Naive thymus-derived CD4-positive, alpha-beta T cell (primary cell): ENCODE measurements at regions not wholly inside any gene's neighbourhood (a gene's known extent, or its start where the extent isn't known, plus 50 kb on each side); places are given as distances from the start of the nearest gene placed in this dataset.

Experiments used
- ATAC-seq: fragments of 150-1000 bp; cut with Tn5 transposase; 2 replicates; pipeline ENCODE4 v1.10.0; 2021; ENCODE audit warnings: mild to moderate bottlenecking, moderate library complexity
- CTCF ChIA-PET: fragments of 350-600 bp; sonication (Branson Sonifier 250); formaldehyde crosslinking; loops from one replicate; lab custom pipeline; 2021; ENCODE audit warnings: antibody characterized with exemption; lab: Charles Lee
- POLR2A ChIA-PET: fragments of 350-600 bp; sonication (Branson Sonifier 250); formaldehyde crosslinking; loops from one replicate; lab custom pipeline; 2021; ENCODE audit warnings: antibody characterized with exemption, inconsistent platforms; lab: Charles Lee
- DNase-seq, 9 donors: peaks; one replicate each; pipeline versions ENCODE4 v3.0.0 to v3.0.0-alpha.2; 2020 to 2022; ENCODE audit warnings: mixed read lengths in 1 of 9
- H3K27ac ChIP-seq: one replicate; pipeline ENCODE4 v1.7.0; 2013; ENCODE audit warnings: mild to moderate bottlenecking, low read depth, low read length, moderate library complexity
- H3K27me3 ChIP-seq, 2 donors: one replicate each; pipeline ENCODE4 v1.7.0; 2013; ENCODE audit warnings: low read length in 2 of 2, mild to moderate bottlenecking in 2 of 2, moderate library complexity in 2 of 2; ENCODE audit not compliant: control insufficient read depth in 2 of 2, insufficient read depth in 2 of 2
- H3K36me3 ChIP-seq, 3 experiments: 1 replicate in 2 of 3; 2 replicates in 1 of 3; pipeline ENCODE4 v1.7.0; 2013; ENCODE audit warnings: low read length in 3 of 3, mild to moderate bottlenecking in 3 of 3, moderate library complexity in 1 of 3; ENCODE audit not compliant: insufficient read depth in 3 of 3, control insufficient read depth in 2 of 3
- H3K4me1 ChIP-seq, 2 donors: one replicate each; pipeline ENCODE4 v1.7.0; 2013; ENCODE audit warnings: low read length in 2 of 2, mild to moderate bottlenecking in 2 of 2, moderate library complexity in 1 of 2; ENCODE audit not compliant: control insufficient read depth in 2 of 2, insufficient read depth in 2 of 2
- H3K4me3 ChIP-seq: 2 replicates; pipeline ENCODE4 v1.7.0; 2013; ENCODE audit warnings: mild to moderate bottlenecking, low read length
- H3K9me3 ChIP-seq, 3 experiments: 1 replicate in 2 of 3; 2 replicates in 1 of 3; pipeline ENCODE4 v1.7.0; 2013; ENCODE audit warnings: low read length in 3 of 3; ENCODE audit not compliant: control insufficient read depth in 2 of 3
- H3K27ac Mint-ChIP-seq, 9 donors: one replicate each; pipeline ENCODE4 v1.8.0; 2020 to 2022; ENCODE audit warnings: mixed read lengths in 9 of 9, mild to moderate bottlenecking in 8 of 9, moderate library complexity in 5 of 9, inconsistent platforms in 2 of 9
- H3K27me3 Mint-ChIP-seq, 5 donors: one replicate each; pipeline ENCODE4 v1.8.0; 2021 to 2022; ENCODE audit warnings: mixed read lengths in 5 of 5, mild to moderate bottlenecking in 1 of 5
- H3K36me3 Mint-ChIP-seq, 5 donors: one replicate each; pipeline ENCODE4 v1.8.0; 2020 to 2022; ENCODE audit warnings: mixed read lengths in 5 of 5, mild to moderate bottlenecking in 3 of 5, inconsistent platforms in 1 of 5
- H3K4me1 Mint-ChIP-seq, 7 donors: one replicate each; pipeline ENCODE4 v1.8.0; 2020 to 2022; ENCODE audit warnings: mixed read lengths in 7 of 7, mild to moderate bottlenecking in 3 of 7, inconsistent platforms in 1 of 7
- H3K4me3 Mint-ChIP-seq, 10 donors: one replicate each; pipeline ENCODE4 v1.8.0; 2020 to 2022; ENCODE audit warnings: mild to moderate bottlenecking in 10 of 10, mixed read lengths in 10 of 10, moderate library complexity in 6 of 10, inconsistent platforms in 2 of 10
- H3K9me3 Mint-ChIP-seq, 11 donors: one replicate each; pipeline ENCODE4 v1.8.0; 2020 to 2022; ENCODE audit warnings: mixed read lengths in 11 of 11, mild to moderate bottlenecking in 4 of 11, inconsistent platforms in 1 of 11, moderate library complexity in 1 of 11
- intact Hi-C, 2 donors: fragments of 100-400 bp; cut with micrococcal nuclease; formaldehyde crosslinking; loops; one replicate each; pipeline ENCODE4 v1.15.1; 2023

- Mint-ChIP-seq H3K36me3 (peaks cover 0 to 4% (median 3%) of the 10 kb centered on the region in 5 donors), H3K4me3 (no peak overlapping the region), H3K9me3 (peaks cover 0 to 47% (median 5%) of the 10 kb centered on the region in 11 donors), H3K27ac (no peak overlapping the region), H3K4me1 (peaks cover 0 to 9% (median 0%) of the 10 kb centered on the region in 7 donors), H3K27me3 (peaks cover 0 to 28% (median 10%) of the 10 kb centered on the region in 5 donors)
- CTCF ChIA-PET = no interaction called here
- Histone ChIP-seq H3K27me3 (no peaks in the 10 kb centered on the region), H3K4me1 (no peaks in the 10 kb centered on the region), H3K27ac (no peak overlapping the region), H3K36me3 (no peaks in the 10 kb centered on the region), H3K4me3 (no peak overlapping the region), H3K9me3 (peaks cover 0 to 4% (median 0%) of the 10 kb centered on the region in 3 experiments)
- no peak for DNase-seq
- ATAC-seq = no peak
- POLR2A ChIA-PET = no interaction called here
- intact Hi-C loops = no loop called here
These were observed 97.2 kb downstream of the WTIP start for GRCh38 chr19:34578751-34579150.

- POLR2A ChIA-PET = no interaction called here
- peaks cover 0 to 51% (median 5%) of the 10 kb centered on the region in 11 donors for H3K9me3 Mint-ChIP-seq
- Histone ChIP-seq H3K4me1 (no peaks in the 10 kb centered on the region), H3K36me3 (no peaks in the 10 kb centered on the region), H3K9me3 (peaks cover 0 to 5% (median 0%) of the 10 kb centered on the region in 3 experiments), H3K27ac (no peak overlapping the region), H3K4me3 (no peak overlapping the region), H3K27me3 (no peaks in the 10 kb centered on the region)
- ATAC-seq (no peak), DNase-seq (no peak)
- H3K27ac Mint-ChIP-seq = no peak overlapping the region
- intact Hi-C loops = no loop called here
- H3K27me3 Mint-ChIP-seq = peaks cover 0 to 28% (median 10%) of the 10 kb centered on the region in 5 donors
- peak overlapping the region in 1 of 10 donors; percentile 8 for H3K4me3 Mint-ChIP-seq
- peaks cover 0 to 9% (median 0%) of the 10 kb centered on the region in 7 donors for H3K4me1 Mint-ChIP-seq
- peaks cover 0 to 4% (median 3%) of the 10 kb centered on the region in 5 donors for H3K36me3 Mint-ChIP-seq
- CTCF ChIA-PET = no interaction called here
These were observed 96.6 kb downstream of the WTIP start for GRCh38 chr19:34578173-34578572.

GRCh38 chr19:34577531-34578101, 96.1 kb downstream of the WTIP start:
- H3K27ac ChIP-seq = no peak overlapping the region
- ChIA-PET CTCF (no interaction called here), POLR2A (no interaction called here)
- H3K4me3 ChIP-seq = no peak overlapping the region
- Mint-ChIP-seq H3K4me1 (peaks cover 0 to 9% (median 0%) of the 10 kb centered on the region in 7 donors), H3K27me3 (peaks cover 0 to 28% (median 10%) of the 10 kb centered on the region in 5 donors), H3K4me3 (peak overlapping the region in 1 of 10 donors; percentile 42), H3K9me3 (peaks cover 0 to 52% (median 10%) of the 10 kb centered on the region in 11 donors), H3K36me3 (peaks cover 0 to 8% (median 4%) of the 10 kb centered on the region in 5 donors), H3K27ac (no peak overlapping the region)
- no peaks in the 10 kb centered on the region for H3K27me3 ChIP-seq
- no peaks in the 10 kb centered on the region for H3K36me3 ChIP-seq
- H3K9me3 ChIP-seq = peaks cover 0 to 8% (median 0%) of the 10 kb centered on the region in 3 experiments
- H3K4me1 ChIP-seq = no peaks in the 10 kb centered on the region
- DNase-seq (no peak), ATAC-seq (no peak)
- intact Hi-C loops = no loop called here

GRCh38 chr19:34577056-34577455, 95.5 kb downstream of the WTIP start:
- DNase-seq (no peak), ATAC-seq (no peak)
- peak overlapping the region in 1 of 10 donors; percentile 42 for H3K4me3 Mint-ChIP-seq
- H3K4me1 Mint-ChIP-seq = peaks cover 0 to 9% (median 0%) of the 10 kb centered on the region in 7 donors
- intact Hi-C loops = no loop called here
- Histone ChIP-seq H3K9me3 (peaks cover 0 to 5% (median 0%) of the 10 kb centered on the region in 3 experiments), H3K27ac (no peak overlapping the region), H3K36me3 (no peaks in the 10 kb centered on the region), H3K27me3 (no peaks in the 10 kb centered on the region), H3K4me3 (no peak overlapping the region), H3K4me1 (no peaks in the 10 kb centered on the region)
- CTCF ChIA-PET = no interaction called here
- H3K27ac Mint-ChIP-seq = no peak overlapping the region
- H3K36me3 Mint-ChIP-seq = peaks cover 0 to 8% (median 4%) of the 10 kb centered on the region in 5 donors
- POLR2A ChIA-PET = no interaction called here
- H3K9me3 Mint-ChIP-seq = peaks cover 0 to 52% (median 10%) of the 10 kb centered on the region in 11 donors
- peaks cover 0 to 28% (median 10%) of the 10 kb centered on the region in 5 donors for H3K27me3 Mint-ChIP-seq

- Histone ChIP-seq H3K4me1 (no peaks in the 10 kb centered on the region), H3K27me3 (no peaks in the 10 kb centered on the region), H3K9me3 (peaks cover 0 to 5% (median 0%) of the 10 kb centered on the region in 3 experiments), H3K36me3 (no peaks in the 10 kb centered on the region), H3K27ac (no peak overlapping the region), H3K4me3 (no peak overlapping the region)
- H3K4me3 Mint-ChIP-seq = no peak overlapping the region
- H3K4me1 Mint-ChIP-seq = peaks cover 0 to 9% (median 0%) of the 10 kb centered on the region in 7 donors
- H3K9me3 Mint-ChIP-seq = peaks cover 0 to 47% (median 12%) of the 10 kb centered on the region in 11 donors
- ChIA-PET CTCF (no interaction called here), POLR2A (no interaction called here)
- ATAC-seq (no peak), DNase-seq (no peak)
- H3K27ac Mint-ChIP-seq = no peak overlapping the region
- intact Hi-C loops = no loop called here
- H3K36me3 Mint-ChIP-seq = peaks cover 0 to 8% (median 4%) of the 10 kb centered on the region in 5 donors
- peaks cover 0 to 28% (median 10%) of the 10 kb centered on the region in 5 donors for H3K27me3 Mint-ChIP-seq
These were observed 94.7 kb downstream of the WTIP start for GRCh38 chr19:34576292-34576691.

- H3K4me3 Mint-ChIP-seq = no peak overlapping the region
- H3K4me1 ChIP-seq = no peaks in the 10 kb centered on the region
- no peaks in the 10 kb centered on the region for H3K27me3 ChIP-seq
- H3K4me1 Mint-ChIP-seq = peaks cover 0 to 9% (median 0%) of the 10 kb centered on the region in 7 donors
- no peak overlapping the region for H3K4me3 ChIP-seq
- H3K9me3 ChIP-seq = peaks cover 0 to 7% (median 0%) of the 10 kb centered on the region in 3 experiments
- ATAC-seq (no peak), DNase-seq (no peak)
- no peak overlapping the region for H3K27ac Mint-ChIP-seq
- CTCF ChIA-PET = no interaction called here
- POLR2A ChIA-PET = no interaction called here
- no peaks in the 10 kb centered on the region for H3K36me3 ChIP-seq
- intact Hi-C loops = no loop called here
- peaks cover 0 to 12% (median 3%) of the 10 kb centered on the region in 5 donors for H3K36me3 Mint-ChIP-seq
- H3K27me3 Mint-ChIP-seq = peaks cover 0 to 23% (median 10%) of the 10 kb centered on the region in 5 donors
- no peak overlapping the region for H3K27ac ChIP-seq
- peaks cover 0 to 51% (median 20%) of the 10 kb centered on the region in 11 donors for H3K9me3 Mint-ChIP-seq
These were observed 93.6 kb downstream of the WTIP start for GRCh38 chr19:34575206-34575605.

- no peak overlapping the region for H3K27ac ChIP-seq
- ChIA-PET POLR2A (no interaction called here), CTCF (no interaction called here)
- Mint-ChIP-seq H3K4me1 (peaks cover 0 to 9% (median 0%) of the 10 kb centered on the region in 7 donors), H3K9me3 (peaks cover 0 to 56% (median 23%) of the 10 kb centered on the region in 11 donors), H3K4me3 (no peak overlapping the region), H3K27me3 (peaks cover 0 to 23% (median 10%) of the 10 kb centered on the region in 5 donors), H3K27ac (no peak overlapping the region), H3K36me3 (peaks cover 0 to 12% (median 3%) of the 10 kb centered on the region in 5 donors)
- no peaks in the 10 kb centered on the region for H3K4me1 ChIP-seq
- no peak for DNase-seq
- H3K4me3 ChIP-seq = no peak overlapping the region
- H3K27me3 ChIP-seq = no peaks in the 10 kb centered on the region
- no peaks in the 10 kb centered on the region for H3K36me3 ChIP-seq
- intact Hi-C loops = no loop called here
- no peak for ATAC-seq
- peaks cover 0 to 10% (median 0%) of the 10 kb centered on the region in 3 experiments for H3K9me3 ChIP-seq
These were observed 93.1 kb downstream of the WTIP start for GRCh38 chr19:34574704-34575103.
